ENCODE measurements at regions not wholly inside any gene's neighbourhood (a gene's known extent, or its start where the extent isn't known, plus 50 kb on each side); places are given as distances from the start of the nearest gene placed in this dataset.

GRCh38 chr3:110456001-110456400 lies 615.6 kb upstream of the NECTIN3 start:
- TF ChIP-seq TAF1 (conservative IDR thresholded peaks at IDR 0.05) (no peak), FOXA1 (IDR thresholded peaks at IDR 0.05) (no peak), HNF4A (conservative IDR thresholded peaks at IDR 0.05) (no peak), REST (IDR thresholded peaks at IDR 0.05) (no peak), YY1 (IDR thresholded peaks at IDR 0.05) (no peak), RAD21 (IDR thresholded peaks at IDR 0.05) (no peak)
- TF ChIP-seq, protein P1, sequence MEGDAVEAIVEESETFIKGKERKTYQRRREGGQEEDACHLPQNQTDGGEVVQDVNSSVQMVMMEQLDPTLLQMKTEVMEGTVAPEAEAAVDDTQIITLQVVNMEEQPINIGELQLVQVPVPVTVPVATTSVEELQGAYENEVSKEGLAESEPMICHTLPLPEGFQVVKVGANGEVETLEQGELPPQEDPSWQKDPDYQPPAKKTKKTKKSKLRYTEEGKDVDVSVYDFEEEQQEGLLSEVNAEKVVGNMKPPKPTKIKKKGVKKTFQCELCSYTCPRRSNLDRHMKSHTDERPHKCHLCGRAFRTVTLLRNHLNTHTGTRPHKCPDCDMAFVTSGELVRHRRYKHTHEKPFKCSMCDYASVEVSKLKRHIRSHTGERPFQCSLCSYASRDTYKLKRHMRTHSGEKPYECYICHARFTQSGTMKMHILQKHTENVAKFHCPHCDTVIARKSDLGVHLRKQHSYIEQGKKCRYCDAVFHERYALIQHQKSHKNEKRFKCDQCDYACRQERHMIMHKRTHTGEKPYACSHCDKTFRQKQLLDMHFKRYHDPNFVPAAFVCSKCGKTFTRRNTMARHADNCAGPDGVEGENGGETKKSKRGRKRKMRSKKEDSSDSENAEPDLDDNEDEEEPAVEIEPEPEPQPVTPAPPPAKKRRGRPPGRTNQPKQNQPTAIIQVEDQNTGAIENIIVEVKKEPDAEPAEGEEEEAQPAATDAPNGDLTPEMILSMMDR (IDR thresholded peaks at IDR 0.05; ENCODE audit: low read depth, low read length, missing input control): no peak
- TF ChIP-seq, protein P2, sequence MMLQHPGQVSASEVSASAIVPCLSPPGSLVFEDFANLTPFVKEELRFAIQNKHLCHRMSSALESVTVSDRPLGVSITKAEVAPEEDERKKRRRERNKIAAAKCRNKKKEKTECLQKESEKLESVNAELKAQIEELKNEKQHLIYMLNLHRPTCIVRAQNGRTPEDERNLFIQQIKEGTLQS (IDR thresholded peaks at IDR 0.05): no peak
